ENCODE measurements at regions not wholly inside any gene's neighbourhood (a gene's known extent, or its start where the extent isn't known, plus 50 kb on each side); places are given as distances from the start of the nearest gene placed in this dataset.
A peak's percentile ranks its signal among the peaks of the same experiment; 100 is the strongest.

GRCh38 chr2:104707056-104707455 lies 146.9 kb upstream of the POU3F3 start:
- DNase-seq = no peak

- no peak for DNase-seq
Measured at GRCh38 chr2:104708967-104709366, 144.9 kb upstream of the POU3F3 start.

GRCh38 chr2:104716061-104716460 lies 137.9 kb upstream of the POU3F3 start:
- DNase-seq = no peak

DNA sequence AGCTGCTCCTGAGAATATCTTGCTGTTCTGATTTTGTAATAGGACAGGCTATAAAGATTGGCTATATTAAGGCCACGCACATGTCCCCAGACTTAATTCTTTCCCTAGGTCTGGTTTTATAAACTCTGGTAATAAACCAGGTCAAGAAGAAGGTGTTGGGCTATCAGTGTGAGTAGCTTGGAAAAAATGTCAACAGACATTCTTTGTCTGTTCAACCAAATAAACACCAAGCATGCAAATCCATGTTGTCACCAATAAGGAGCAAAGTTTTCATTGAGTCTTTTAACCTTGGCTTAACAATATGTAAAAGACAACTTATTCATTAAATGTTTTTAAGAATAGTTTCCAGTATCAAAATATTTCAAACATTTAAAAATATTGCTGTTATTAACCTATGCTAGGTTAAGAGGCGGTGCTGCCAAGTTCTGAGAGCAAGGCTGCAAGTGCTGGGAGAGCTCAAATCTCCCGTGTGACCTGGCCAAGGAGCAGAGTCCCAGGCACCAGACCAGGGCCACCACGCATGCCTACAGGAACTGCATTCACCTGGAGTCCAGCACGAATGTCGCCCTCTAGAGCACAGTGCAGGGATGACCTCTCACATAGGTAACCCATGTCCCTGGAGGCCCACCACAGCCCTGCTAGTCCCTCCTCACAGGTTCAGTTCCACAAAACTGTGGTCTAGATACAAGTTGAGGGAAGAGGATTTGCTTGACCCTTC lies 120.5 kb upstream of the POU3F3 start:
- DNase-seq = no peak

DNA sequence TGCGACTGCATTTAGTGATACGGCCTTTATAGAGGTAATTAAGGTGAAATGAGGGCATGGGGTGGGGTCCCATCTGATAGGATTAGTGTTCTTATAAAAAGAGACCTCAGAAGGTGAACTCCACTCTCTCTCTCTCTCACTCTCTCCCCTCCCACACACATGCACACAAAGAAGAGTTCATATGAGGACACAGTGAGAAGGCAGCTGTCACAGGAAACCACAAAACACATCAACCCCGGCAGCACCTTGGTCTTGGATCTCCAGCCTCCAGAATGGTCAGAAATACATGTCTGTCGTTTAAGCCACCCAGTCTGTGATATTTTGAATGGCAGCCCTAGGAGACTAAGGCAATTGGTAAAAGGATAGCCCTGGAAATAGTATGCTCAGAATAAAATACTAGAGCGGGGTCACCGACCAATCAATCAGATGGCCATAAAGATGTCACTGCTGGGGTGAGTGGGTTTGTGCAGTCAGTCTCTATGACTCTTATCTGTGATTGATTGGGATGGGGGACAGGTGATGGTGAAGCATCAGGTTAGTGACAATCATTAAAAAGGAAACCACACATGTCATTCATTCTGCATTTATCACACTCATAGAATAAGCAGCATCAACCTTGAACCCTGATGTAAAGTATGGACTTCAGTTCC lies 118.9 kb upstream of the POU3F3 start:
- DNase-seq = no peak

DNA sequence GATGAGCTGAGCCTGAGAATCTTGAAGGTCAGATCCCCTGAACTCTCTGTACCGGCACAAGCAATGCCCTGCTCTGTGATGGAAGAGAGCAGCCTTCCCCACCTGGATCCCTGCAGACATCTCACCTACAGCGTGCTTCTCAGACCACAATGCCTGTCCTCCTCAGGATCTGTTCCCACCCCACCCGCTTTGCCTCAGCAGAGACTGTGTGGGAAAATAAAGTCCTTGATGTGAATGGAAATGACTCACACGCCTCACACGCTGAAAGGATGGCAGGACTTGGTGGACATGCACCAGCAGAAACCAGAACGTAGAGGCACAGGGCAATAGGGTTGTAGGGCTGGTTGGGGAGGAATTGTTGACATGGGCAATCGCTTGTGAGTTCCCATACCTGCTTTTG lies 117.9 kb upstream of the POU3F3 start:
- DNase-seq = no peak

DNA sequence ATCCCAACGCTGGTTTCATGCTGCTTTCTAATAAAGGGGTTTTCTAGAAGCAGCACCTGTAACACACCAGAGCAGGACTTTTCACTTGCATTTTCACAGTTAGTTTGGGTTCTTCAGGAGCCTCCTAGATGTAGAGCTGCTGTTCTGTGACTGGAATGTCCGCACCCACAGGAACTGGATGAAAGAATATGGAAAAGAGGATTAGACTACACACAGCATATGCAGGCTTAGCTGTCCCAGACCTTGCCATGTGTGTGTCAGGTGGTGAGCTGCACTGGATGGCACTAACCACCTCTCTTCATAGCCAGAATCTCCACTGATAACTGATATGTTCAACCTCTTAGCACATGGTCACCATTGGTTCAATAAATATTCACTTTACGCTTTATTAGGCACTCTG lies 112.1 kb upstream of the POU3F3 start:
- DNase-seq = no peak

DNA sequence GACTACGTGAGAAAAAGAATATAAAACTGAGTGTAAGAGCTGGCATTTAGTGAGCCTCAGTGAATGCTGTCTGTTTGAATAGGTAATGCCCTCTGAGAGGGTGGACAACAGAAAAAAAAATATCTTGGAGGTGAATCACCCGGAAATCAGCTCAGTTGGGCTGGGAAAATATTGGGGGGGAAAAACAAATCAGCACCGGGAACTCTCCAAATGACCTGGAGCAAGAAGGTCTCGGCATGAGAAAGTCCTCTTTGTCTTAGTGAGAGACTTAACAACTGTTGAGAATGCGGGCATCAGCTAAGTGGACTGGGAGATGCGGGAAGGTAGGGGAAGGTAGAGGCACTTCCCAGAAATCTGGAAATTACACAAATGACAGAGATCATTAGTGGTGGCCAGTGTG lies 109.4 kb upstream of the POU3F3 start:
- no peak for DNase-seq

DNA sequence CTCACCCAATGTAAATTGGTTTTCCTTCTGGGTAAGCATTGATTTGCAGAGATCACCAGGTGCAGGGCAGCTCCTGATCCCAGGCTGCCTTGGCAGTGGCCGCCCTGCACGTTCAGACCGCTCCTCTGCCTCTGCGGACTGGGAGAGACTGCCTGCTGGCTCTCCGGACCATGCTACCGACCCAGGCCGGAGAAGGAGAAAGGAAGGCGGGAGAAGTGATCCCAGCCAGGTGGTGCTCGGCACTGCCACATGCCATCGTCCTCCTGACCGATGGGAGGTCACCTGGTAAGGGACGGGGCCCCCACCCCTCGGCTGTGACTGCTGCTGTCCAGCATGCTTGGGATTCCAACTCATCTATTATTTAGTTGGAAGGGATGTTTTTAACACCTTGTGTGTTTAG lies 108.1 kb upstream of the POU3F3 start:
- DNase-seq = no peak

GRCh38 chr2:104746299-104746698 lies 107.6 kb upstream of the POU3F3 start:
- no peak for DNase-seq

GRCh38 chr2:104746858-104747257 lies 107.1 kb upstream of the POU3F3 start:
- no peak for DNase-seq

DNA sequence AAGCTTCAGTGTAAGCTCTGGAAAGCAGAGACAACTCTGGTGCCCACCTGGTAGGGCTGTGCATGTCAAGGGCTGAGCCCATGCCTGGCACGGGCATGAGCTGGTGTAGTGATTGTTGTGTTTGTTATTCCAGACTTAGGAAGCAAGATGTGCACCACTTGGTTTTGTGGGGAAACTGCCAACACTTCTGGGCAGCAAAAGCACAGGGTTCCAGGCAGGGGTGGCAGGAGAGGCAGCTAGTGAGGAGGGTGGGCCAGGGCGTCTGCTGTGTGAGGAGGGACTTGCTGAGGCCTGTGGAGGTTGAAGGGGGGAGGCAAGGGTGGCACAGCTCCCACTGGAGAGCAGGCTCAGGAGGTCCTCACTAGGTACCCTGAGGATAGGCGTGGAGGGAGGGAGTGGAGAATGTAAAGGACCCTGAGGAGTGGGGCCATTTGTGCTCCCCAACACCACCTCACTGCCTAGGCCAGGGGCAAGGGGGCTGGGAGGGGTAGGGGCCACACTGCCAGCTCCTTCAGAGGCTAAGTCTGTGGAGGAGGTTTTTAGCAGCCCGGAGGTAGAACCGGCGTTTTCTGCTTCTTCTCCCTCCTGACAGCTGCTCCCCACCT lies 104.0 kb upstream of the POU3F3 start:
- DNase-seq = no peak

DNA sequence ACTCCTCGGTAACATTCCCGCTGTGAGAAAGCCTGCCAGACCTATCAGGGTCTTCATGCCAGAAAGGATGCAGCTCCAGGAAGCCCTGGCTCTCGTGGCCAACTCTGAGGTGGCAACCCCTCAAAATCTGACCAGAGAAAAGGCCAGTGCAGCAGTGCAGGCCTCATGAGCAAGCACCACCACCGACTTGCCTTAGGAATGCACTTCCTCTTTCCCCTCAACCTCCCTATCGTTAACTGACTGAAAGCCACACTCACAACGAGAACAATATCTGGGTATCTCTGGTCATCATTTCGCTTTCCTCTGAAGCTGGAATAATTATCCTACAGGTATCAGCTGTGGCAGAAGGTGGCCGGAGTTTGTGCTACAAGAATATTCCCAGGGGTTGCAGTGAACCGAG lies 101.4 kb upstream of the POU3F3 start:
- DNase-seq = no peak

GRCh38 chr2:104755026-104755878 lies 98.7 kb upstream of the POU3F3 start:
- DNase-seq = peak; percentile 69

- DNase-seq = no peak
Measured at GRCh38 chr2:104756118-104756517, 97.8 kb upstream of the POU3F3 start.

DNA sequence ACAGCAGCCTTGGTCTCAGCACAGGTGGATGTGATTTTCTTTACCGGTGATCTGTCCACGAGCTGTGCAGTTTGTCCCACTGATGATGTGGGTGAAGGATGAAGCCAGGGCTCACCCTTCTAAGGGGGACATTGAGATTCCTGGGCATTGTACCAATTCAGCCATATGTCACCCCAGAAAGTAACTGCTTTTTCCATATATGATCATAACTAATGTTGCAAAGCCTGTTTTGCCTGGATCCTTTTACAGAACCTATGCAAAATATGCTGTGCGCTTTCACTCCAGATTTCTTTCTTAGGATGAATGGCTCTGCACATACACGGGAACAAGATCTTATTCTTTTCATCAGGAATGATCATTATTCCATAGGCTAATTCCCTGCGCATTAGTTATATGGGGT lies 96.9 kb upstream of the POU3F3 start:
- no peak for DNase-seq

- DNase-seq = peak; percentile 76
Measured at GRCh38 chr2:104758199-104758620, 95.7 kb upstream of the POU3F3 start.

DNA sequence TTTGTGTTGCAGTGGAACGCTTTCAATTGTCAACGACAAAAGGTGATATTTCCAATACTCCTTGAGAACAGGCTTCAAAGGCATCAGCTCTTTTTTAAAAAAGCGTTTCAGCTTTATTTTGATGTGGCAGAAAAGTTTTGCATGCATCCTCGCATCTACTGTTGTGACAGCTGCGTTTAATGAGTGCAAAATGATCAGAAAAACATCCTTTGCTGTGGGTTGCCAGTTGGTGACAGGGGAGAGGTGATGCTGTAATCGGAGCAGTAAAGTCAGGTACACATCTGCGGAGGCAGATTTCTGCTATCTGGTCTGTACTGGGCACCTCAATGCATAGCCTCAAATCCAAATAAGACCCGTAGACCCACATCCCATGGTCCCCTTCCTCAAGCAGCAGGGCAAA lies 91.9 kb upstream of the POU3F3 start:
- DNase-seq = no peak

DNA sequence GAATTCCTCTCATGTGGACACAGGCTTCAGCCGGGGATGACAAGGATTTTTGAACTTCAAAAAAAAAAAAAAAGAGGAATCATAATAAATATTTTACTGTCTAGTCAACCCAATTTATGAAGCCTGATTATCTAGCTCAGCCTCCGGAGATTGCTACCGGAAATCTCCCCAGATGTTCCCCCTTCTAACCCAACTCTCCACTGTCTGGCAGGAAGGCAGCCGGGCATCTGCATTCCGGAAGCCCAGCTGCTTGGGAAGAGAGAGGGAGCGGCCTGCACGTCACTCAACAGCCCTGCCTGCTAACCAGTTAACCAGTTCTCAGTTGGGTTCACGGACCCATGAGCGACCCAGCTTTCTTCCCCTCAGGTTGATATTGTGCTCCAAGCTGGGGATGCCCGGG lies 87.2 kb upstream of the POU3F3 start:
- peak; percentile 92 for DNase-seq

DNA sequence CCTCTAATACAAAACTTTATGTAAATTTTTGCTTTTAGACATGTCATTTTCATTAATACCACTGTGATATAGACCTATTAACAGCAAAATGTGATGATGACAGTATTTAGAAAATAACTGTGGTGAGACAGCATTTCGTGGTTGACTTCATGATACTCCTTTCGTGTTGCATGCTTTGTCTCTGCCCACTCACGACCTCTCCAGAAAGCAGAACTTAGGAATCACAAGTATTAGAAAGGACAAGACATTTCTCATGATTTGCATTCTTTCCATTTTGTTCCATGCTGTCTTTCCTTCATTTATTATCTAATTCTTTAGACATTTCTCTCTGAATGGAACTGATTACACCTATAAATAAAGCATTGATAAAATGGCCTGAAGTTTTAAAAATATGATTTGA lies 85.2 kb upstream of the POU3F3 start:
- DNase-seq = peak; percentile 91

DNA sequence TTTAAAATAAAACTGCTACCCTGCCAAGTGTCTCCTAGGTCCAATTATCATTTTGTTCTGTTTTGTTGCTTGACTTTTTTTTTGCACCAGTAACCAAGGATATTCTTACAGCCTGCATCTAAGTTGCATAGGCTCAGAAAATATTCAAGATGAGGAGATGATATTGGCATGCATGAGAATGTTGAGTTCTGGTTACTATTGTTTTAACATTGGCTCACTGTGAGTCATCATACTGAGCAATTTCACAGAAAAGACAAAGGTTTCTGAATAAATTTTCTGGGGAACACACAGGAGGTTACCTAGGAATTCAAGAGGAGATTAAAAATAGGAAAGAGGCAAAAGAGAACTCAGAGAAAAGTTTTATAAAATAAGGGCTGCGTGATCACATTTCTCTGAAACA lies 84.8 kb upstream of the POU3F3 start:
- DNase-seq = peak; percentile 91

DNA sequence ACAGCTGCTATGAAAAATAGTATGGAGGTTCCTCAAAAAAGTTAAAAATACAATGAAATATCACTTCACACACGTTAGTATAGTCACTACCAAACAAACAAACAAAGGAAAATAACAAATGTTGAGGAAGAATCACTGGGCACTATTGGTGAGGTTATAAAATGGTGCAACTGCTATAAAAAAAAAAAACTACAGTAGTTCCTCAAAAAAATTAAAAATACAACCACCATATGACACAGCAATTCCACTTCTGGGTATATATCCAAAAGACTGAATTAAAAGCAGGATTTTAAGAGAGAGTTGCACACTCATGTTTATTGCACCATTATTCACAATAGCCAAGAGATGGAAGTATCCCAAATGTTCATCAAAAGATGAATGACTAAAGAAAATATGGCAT lies 80.9 kb upstream of the POU3F3 start:
- no peak for DNase-seq

- DNase-seq = peak; percentile 69
Measured at GRCh38 chr2:104774631-104775030, 79.3 kb upstream of the POU3F3 start.

All from fibroblast of skin of scalp (primary cell).